ENCODE measurements at regions not wholly inside any gene's neighbourhood (a gene's known extent, or its start where the extent isn't known, plus 50 kb on each side); places are given as distances from the start of the nearest gene placed in this dataset.

- peak; percentile 59 for DNase-seq
- Mint-ChIP-seq H3K9me3 (peaks cover 4% of the 10 kb centered on the region), H3K27me3 (peaks cover 62% of the 10 kb centered on the region), H3K36me3 (ENCODE audit: low read depth) (no peaks in the 10 kb centered on the region), H3K27ac (no peak overlapping the region), H3K4me3 (no peak overlapping the region), H3K4me1 (peaks cover 11% of the 10 kb centered on the region)
- CTCF ChIA-PET = interaction anchor here (0.6 kb wide), 1 partner anchor 209 kb away, joined by 5 read pairs; no protein-coding TSS in a partner anchor
- POLR2A ChIA-PET = no interaction called here
These were observed 222.9 kb upstream of the AGAP1 start for GRCh38 chr2:235270956-235271355.

GRCh38 chr2:235271936-235272335 is 221.9 kb upstream of the AGAP1 start:
- POLR2A ChIA-PET = no interaction called here
- H3K27me3 Mint-ChIP-seq = peaks cover 65% of the 10 kb centered on the region
- H3K4me1 Mint-ChIP-seq = peaks cover 11% of the 10 kb centered on the region
- no peak overlapping the region for H3K4me3 Mint-ChIP-seq
- CTCF ChIA-PET = no interaction called here
- H3K27ac Mint-ChIP-seq = no peak overlapping the region
- H3K9me3 Mint-ChIP-seq = peaks cover 4% of the 10 kb centered on the region
- H3K36me3 Mint-ChIP-seq (ENCODE audit: low read depth) = no peaks in the 10 kb centered on the region
- no peak for DNase-seq

- no peak for DNase-seq
- H3K27me3 Mint-ChIP-seq = peaks cover 54% of the 10 kb centered on the region
- no peaks in the 10 kb centered on the region for H3K36me3 Mint-ChIP-seq (ENCODE audit: low read depth)
- no peak overlapping the region for H3K4me3 Mint-ChIP-seq
- ChIA-PET CTCF (no interaction called here), POLR2A (no interaction called here)
- peaks cover 11% of the 10 kb centered on the region for H3K4me1 Mint-ChIP-seq
- H3K27ac Mint-ChIP-seq = no peak overlapping the region
- H3K9me3 Mint-ChIP-seq = peaks cover 4% of the 10 kb centered on the region
These were observed 219.8 kb upstream of the AGAP1 start for GRCh38 chr2:235274023-235274422.

- no peak overlapping the region for H3K4me3 Mint-ChIP-seq
- H3K9me3 Mint-ChIP-seq = peaks cover 2% of the 10 kb centered on the region
These were observed 216.4 kb upstream of the AGAP1 start for GRCh38 chr2:235277485-235277884.

GRCh38 chr2:235278771-235279355 is 215.0 kb upstream of the AGAP1 start:
- POLR2A ChIA-PET = no interaction called here
- no peak overlapping the region for H3K4me3 Mint-ChIP-seq
- no peak overlapping the region for H3K27ac Mint-ChIP-seq
- CTCF ChIA-PET = no interaction called here
- no peak for DNase-seq
- H3K27me3 Mint-ChIP-seq = peaks cover 44% of the 10 kb centered on the region
- no peaks in the 10 kb centered on the region for H3K4me1 Mint-ChIP-seq
- H3K9me3 Mint-ChIP-seq = peaks cover 2% of the 10 kb centered on the region
- H3K36me3 Mint-ChIP-seq (ENCODE audit: low read depth) = no peaks in the 10 kb centered on the region

More at GRCh38 chr2:235277485-235277884, 216.4 kb upstream of the AGAP1 start:
- Mint-ChIP-seq H3K36me3 (ENCODE audit: low read depth) (no peaks in the 10 kb centered on the region), H3K4me1 (no peaks in the 10 kb centered on the region), H3K27me3 (peaks cover 48% of the 10 kb centered on the region), H3K27ac (no peak overlapping the region)
- DNase-seq = no peak
- POLR2A ChIA-PET = no interaction called here
- CTCF ChIA-PET = no interaction called here

- Mint-ChIP-seq H3K4me3 (no peak overlapping the region), H3K27me3 (peaks cover 43% of the 10 kb centered on the region), H3K4me1 (no peaks in the 10 kb centered on the region), H3K36me3 (ENCODE audit: low read depth) (no peaks in the 10 kb centered on the region), H3K27ac (no peak overlapping the region), H3K9me3 (no peaks in the 10 kb centered on the region)
- POLR2A ChIA-PET = no interaction called here
- CTCF ChIA-PET = no interaction called here
- no peak for DNase-seq
These were observed 213.9 kb upstream of the AGAP1 start for GRCh38 chr2:235279965-235280364.

- no peaks in the 10 kb centered on the region for H3K36me3 Mint-ChIP-seq (ENCODE audit: low read depth)
- no peak for DNase-seq
- no peaks in the 10 kb centered on the region for H3K4me1 Mint-ChIP-seq
- CTCF ChIA-PET = no interaction called here
- no peaks in the 10 kb centered on the region for H3K9me3 Mint-ChIP-seq
- no peak overlapping the region for H3K27ac Mint-ChIP-seq
- POLR2A ChIA-PET = no interaction called here
- peaks cover 23% of the 10 kb centered on the region for H3K27me3 Mint-ChIP-seq
- H3K4me3 Mint-ChIP-seq = no peak overlapping the region
These were observed 210.6 kb upstream of the AGAP1 start for GRCh38 chr2:235283246-235283645.

- Mint-ChIP-seq H3K4me3 (no peak overlapping the region), H3K36me3 (ENCODE audit: low read depth) (no peaks in the 10 kb centered on the region), H3K9me3 (no peaks in the 10 kb centered on the region), H3K4me1 (no peaks in the 10 kb centered on the region), H3K27me3 (peaks cover 11% of the 10 kb centered on the region), H3K27ac (no peak overlapping the region)
- POLR2A ChIA-PET = no interaction called here
- CTCF ChIA-PET = no interaction called here
- DNase-seq = no peak
These were observed 207.0 kb upstream of the AGAP1 start for GRCh38 chr2:235286622-235287374.

- Mint-ChIP-seq H3K27me3 (peaks cover 10% of the 10 kb centered on the region), H3K4me3 (no peak overlapping the region), H3K4me1 (no peaks in the 10 kb centered on the region), H3K36me3 (ENCODE audit: low read depth) (no peaks in the 10 kb centered on the region), H3K27ac (no peak overlapping the region), H3K9me3 (no peaks in the 10 kb centered on the region)
- CTCF ChIA-PET = no interaction called here
- DNase-seq = no peak
- POLR2A ChIA-PET = no interaction called here
These were observed 206.5 kb upstream of the AGAP1 start for GRCh38 chr2:235287375-235287733.

- ChIA-PET CTCF (no interaction called here), POLR2A (no interaction called here)
- Mint-ChIP-seq H3K4me1 (no peaks in the 10 kb centered on the region), H3K27ac (no peak overlapping the region), H3K4me3 (no peak overlapping the region), H3K9me3 (no peaks in the 10 kb centered on the region), H3K36me3 (ENCODE audit: low read depth) (no peaks in the 10 kb centered on the region), H3K27me3 (peaks cover 7% of the 10 kb centered on the region)
- no peak for DNase-seq
These were observed 202.4 kb upstream of the AGAP1 start for GRCh38 chr2:235291461-235291860.

- CTCF ChIA-PET = no interaction called here
- POLR2A ChIA-PET = no interaction called here
- no peaks in the 10 kb centered on the region for H3K4me1 Mint-ChIP-seq
- no peak overlapping the region for H3K4me3 Mint-ChIP-seq
- no peaks in the 10 kb centered on the region for H3K36me3 Mint-ChIP-seq (ENCODE audit: low read depth)
- no peaks in the 10 kb centered on the region for H3K9me3 Mint-ChIP-seq
- DNase-seq = no peak
- H3K27ac Mint-ChIP-seq = no peak overlapping the region
- H3K27me3 Mint-ChIP-seq = peaks cover 7% of the 10 kb centered on the region
These were observed 200.8 kb upstream of the AGAP1 start for GRCh38 chr2:235293061-235293460.

- DNase-seq = no peak
- ChIA-PET CTCF (no interaction called here), POLR2A (no interaction called here)
- peaks cover 4% of the 10 kb centered on the region for H3K27me3 Mint-ChIP-seq
- H3K4me1 Mint-ChIP-seq = no peaks in the 10 kb centered on the region
- no peaks in the 10 kb centered on the region for H3K36me3 Mint-ChIP-seq (ENCODE audit: low read depth)
- no peak overlapping the region for H3K27ac Mint-ChIP-seq
- H3K9me3 Mint-ChIP-seq = no peaks in the 10 kb centered on the region
- no peak overlapping the region for H3K4me3 Mint-ChIP-seq
These were observed 198.0 kb upstream of the AGAP1 start for GRCh38 chr2:235295831-235296230.

- H3K4me3 Mint-ChIP-seq = no peak overlapping the region
- ChIA-PET POLR2A (no interaction called here), CTCF (no interaction called here)
- H3K9me3 Mint-ChIP-seq = no peaks in the 10 kb centered on the region
- H3K36me3 Mint-ChIP-seq (ENCODE audit: low read depth) = no peaks in the 10 kb centered on the region
- no peak for DNase-seq
- no peak overlapping the region for H3K27ac Mint-ChIP-seq
- peaks cover 2% of the 10 kb centered on the region for H3K27me3 Mint-ChIP-seq
- H3K4me1 Mint-ChIP-seq = no peaks in the 10 kb centered on the region
These were observed 193.3 kb upstream of the AGAP1 start for GRCh38 chr2:235300368-235301201.

Data from activated CD4-positive, alpha-beta memory T cell treated with anti-CD3 and anti-CD28 coated beads, Interleukin-2, amount 10 ng/mL, durations not matched to agents 7 days and 5 days (primary cell).